Stomach (tissue), 8 donors: ENCODE measurements at regions not wholly inside any gene's neighbourhood (a gene's known extent, or its start where the extent isn't known, plus 50 kb on each side); places are given as distances from the start of the nearest gene placed in this dataset.

ENCODE experiments used
- DNase-seq, 2 donors: peaks; one replicate each; pipeline versions ENCODE4 v3.0.0 to v3.0.0-alpha.2; 2013 to 2019
- H3K27ac ChIP-seq, 5 donors: fragments of 200-600 bp in 4 of 5; sonication (generic) in 4 of 5; one replicate each; pipeline ENCODE4 v1.5.1; 2013 to 2019; ENCODE audit warnings: mild to moderate bottlenecking in 1 of 5, moderate library complexity in 1 of 5
- H3K27me3 ChIP-seq, 3 donors: fragments of 200-600 bp; sonication (generic); one replicate each; pipeline ENCODE4 v1.5.1; 2017 to 2019; ENCODE audit warnings: mixed run types in 1 of 3
- H3K36me3 ChIP-seq, 4 donors: fragments of 200-600 bp; sonication (generic); 1 replicate in 3 of 4; 2 replicates in 1 of 4; pipeline ENCODE4 v1.5.1; 2016 to 2019
- H3K4me1 ChIP-seq, 4 donors: fragments of 200-600 bp; sonication (generic); one replicate each; pipeline ENCODE4 v1.5.1; 2016 to 2019
- H3K4me3 ChIP-seq, 4 donors: fragments of 200-600 bp; sonication (generic) in 3 of 4; one replicate each; pipeline ENCODE4 v1.5.1; 2016 to 2019; ENCODE audit warnings: mild to moderate bottlenecking in 1 of 4
- H3K9me3 ChIP-seq, 4 donors: fragments of 200-600 bp; sonication (generic); one replicate each; pipeline ENCODE4 v1.5.1; 2016 to 2019
- CTCF ChIP-seq, 7 experiments: fragments of 450-650 bp in 4 of 7; fragments of 200-600 bp in 3 of 7; sonication (generic) in 3 of 7; IDR thresholded peaks; one replicate each; pipeline ENCODE4 v1.5.1; 2016 to 2019; ENCODE audit warnings: antibody characterized with exemption in 7 of 7, control low read depth in 2 of 7, mild to moderate bottlenecking in 1 of 7
- EP300 ChIP-seq: sonication (generic); formaldehyde crosslinking; IDR thresholded peaks from one replicate; pipeline ENCODE4 v1.6.1; 2017; ENCODE audit warnings: antibody characterized with exemption
- POLR2A ChIP-seq, 4 donors: fragments of 450-650 bp; IDR thresholded peaks; one replicate each; pipeline ENCODE4 v1.6.1; 2016; ENCODE audit warnings: antibody characterized with exemption in 4 of 4, control low read depth in 2 of 4, mild to moderate bottlenecking in 1 of 4, moderate library complexity in 1 of 4
- POLR2AphosphoS5 ChIP-seq, 3 donors: sonication (generic); formaldehyde crosslinking; IDR thresholded peaks; one replicate each; pipeline ENCODE4 v1.6.1; 2016; ENCODE audit warnings: antibody characterized with exemption in 3 of 3
- WGBS, 5 donors: extraction: QIAGEN DNeasy Blood & Tissue Kit in 3 of 5; methylation state at CpG; one replicate each; pipeline versions ENCODE4 v1.1.5 to v1.1.7; 2013 to 2018; 5-methylcytosine and 5-hydroxymethylcytosine counted together
- intact Hi-C: fragments of 100-400 bp; cut with DNase I; formaldehyde crosslinking; loops from one replicate; pipeline ENCODE4 v1.15.1; 2023; ENCODE audit warnings: low total_unique reads
- donor health status: healthy with polysubstance abuse.
- donor health status: Bipolar disorder and iron deficiency.
- donor health status: healthy.

DNA sequence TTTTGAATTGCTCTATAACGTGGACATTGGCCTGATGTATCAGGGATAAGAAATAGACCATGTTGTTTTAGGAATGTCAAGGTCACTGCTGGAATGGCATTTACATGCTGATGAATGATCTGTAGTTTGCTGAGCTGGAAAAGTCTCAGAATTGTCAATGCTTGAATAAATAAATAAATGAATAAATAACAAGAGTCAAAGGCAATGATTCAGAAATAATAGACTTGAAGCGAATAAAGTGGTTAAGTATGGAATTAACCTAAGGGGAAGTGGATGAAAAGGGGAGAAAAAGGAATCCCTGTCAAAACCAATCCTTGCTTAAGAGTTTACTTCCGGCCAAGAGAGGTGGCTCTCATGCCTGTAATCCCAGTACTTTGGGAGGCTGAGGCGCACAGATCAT is 1620.0 kb downstream of the SUCLG1 start:
- Histone ChIP-seq H3K4me3 (no peak overlapping the region), H3K4me1 (no peaks in the 10 kb centered on the region), H3K27ac (no peak overlapping the region), H3K27me3 (no peaks in the 10 kb centered on the region), H3K9me3 (no peaks in the 10 kb centered on the region), H3K36me3 (no peaks in the 10 kb centered on the region)
- DNase-seq: no peak
- intact Hi-C loops: no loop called here
- TF ChIP-seq POLR2AphosphoS5 (IDR thresholded peaks at IDR 0.05) (no peak), EP300 (no peak), CTCF (IDR thresholded peaks at IDR 0.05) (no peak), POLR2A (IDR thresholded peaks at IDR 0.05) (no peak)
- 83 to 88% (median 85%) methylated on average over 4 of the region's 4 CpGs for WGBS, 5 donors

DNA sequence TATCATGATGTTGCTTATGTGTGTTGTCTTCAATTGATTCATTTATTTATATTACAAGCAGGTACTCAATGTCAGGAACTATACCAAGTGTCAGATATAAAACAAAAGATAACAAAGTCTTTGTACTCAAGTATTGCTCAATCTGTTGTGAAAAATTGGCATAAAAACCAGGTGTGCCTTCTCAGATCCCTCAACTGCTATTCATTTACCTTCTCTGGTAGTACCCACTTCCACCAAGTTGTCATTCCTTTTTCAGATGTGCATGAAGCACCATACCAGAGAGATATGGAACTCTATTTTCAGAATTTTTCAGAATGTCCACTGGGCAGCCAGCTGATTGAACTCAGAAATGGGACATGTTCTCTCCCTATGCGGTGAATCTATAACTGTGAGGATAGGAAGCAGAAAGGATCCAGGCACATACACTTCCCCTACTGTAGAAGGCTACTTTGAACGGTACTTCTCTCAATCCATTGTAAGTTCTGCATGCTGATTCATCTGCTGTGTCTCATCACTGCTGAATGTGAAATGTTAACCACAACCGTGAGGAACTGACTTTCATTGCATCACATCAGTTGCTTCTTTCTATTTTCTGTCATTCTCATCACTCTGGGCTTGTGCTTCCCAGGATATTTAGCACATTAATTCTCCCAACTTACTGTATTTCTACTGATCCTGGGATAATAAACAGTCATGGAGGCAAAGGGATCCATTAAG is 1621.3 kb downstream of the SUCLG1 start:
- Histone ChIP-seq H3K27ac (no peak overlapping the region), H3K9me3 (no peaks in the 10 kb centered on the region), H3K4me3 (no peak overlapping the region), H3K4me1 (no peaks in the 10 kb centered on the region), H3K27me3 (no peaks in the 10 kb centered on the region), H3K36me3 (no peaks in the 10 kb centered on the region)
- intact Hi-C loops: no loop called here
- TF ChIP-seq POLR2AphosphoS5 (IDR thresholded peaks at IDR 0.05) (no peak), EP300 (no peak), POLR2A (IDR thresholded peaks at IDR 0.05) (no peak), CTCF (IDR thresholded peaks at IDR 0.05) (no peak)
- no peak for DNase-seq
- WGBS, 5 donors: 68 to 85% (median 82%) methylated on average over 3 of the region's 3 CpGs

DNA sequence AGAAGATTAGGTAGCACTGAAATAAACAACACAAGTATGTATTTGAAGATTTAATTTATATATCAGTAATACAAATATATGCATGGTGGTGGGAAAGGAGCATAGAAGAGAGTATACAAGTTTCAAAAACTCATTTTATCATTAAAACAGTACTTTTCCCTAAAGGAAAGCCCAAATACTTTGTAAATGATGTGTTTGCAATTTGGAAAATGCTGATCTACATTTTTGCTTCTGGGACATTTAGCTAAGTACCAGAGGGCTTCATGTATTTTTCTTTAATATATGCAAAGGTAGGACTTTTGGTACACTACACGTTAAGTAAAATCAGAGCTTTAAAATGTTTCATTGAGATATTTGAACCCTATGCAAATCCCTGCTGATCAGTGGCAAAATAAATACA is 1624.2 kb downstream of the SUCLG1 start:
- Histone ChIP-seq H3K27me3 (no peaks in the 10 kb centered on the region), H3K4me3 (no peak overlapping the region), H3K4me1 (no peaks in the 10 kb centered on the region), H3K27ac (no peak overlapping the region), H3K36me3 (no peaks in the 10 kb centered on the region), H3K9me3 (no peaks in the 10 kb centered on the region)
- TF ChIP-seq CTCF (IDR thresholded peaks at IDR 0.05) (no peak), POLR2A (IDR thresholded peaks at IDR 0.05) (no peak), EP300 (no peak), POLR2AphosphoS5 (IDR thresholded peaks at IDR 0.05) (no peak)
- intact Hi-C loops: no loop called here
- DNase-seq: no peak
- WGBS, 5 donors: 78 to 92% (median 89%) methylated on average over 1 of the region's 1 CpG

DNA sequence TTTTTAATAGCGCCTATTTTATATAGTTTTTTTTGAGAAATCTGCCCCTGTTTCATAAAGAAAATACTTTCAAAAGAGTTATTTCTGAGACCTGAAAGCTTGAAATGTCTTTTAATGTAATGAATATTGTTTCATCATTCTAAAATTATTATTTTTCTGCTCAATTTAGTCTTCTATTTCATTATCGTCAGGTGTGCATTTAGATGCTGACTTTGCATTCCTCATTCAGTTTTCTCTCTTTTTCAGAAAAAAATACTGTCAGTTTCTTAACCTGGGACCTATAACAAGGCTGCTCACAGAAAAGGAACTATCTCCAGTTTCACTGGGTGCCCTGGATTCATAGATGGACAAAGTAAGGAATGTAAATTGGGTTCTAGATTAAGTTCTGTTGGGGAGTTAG is 1631.7 kb downstream of the SUCLG1 start:
- Histone ChIP-seq H3K36me3 (no peaks in the 10 kb centered on the region), H3K27ac (no peak overlapping the region)

More for the DNA sequence above, 1631.7 kb downstream of the SUCLG1 start:
- Histone ChIP-seq H3K4me3 (no peak overlapping the region), H3K4me1 (no peaks in the 10 kb centered on the region), H3K9me3 (no peaks in the 10 kb centered on the region), H3K27me3 (no peaks in the 10 kb centered on the region)
- no peak for TF ChIP-seq POLR2AphosphoS5 (IDR thresholded peaks at IDR 0.05)
- no peak for TF ChIP-seq EP300
- no peak for TF ChIP-seq CTCF (IDR thresholded peaks at IDR 0.05)
- no peak for TF ChIP-seq POLR2A (IDR thresholded peaks at IDR 0.05)
- WGBS, 5 donors: 92 to 99% (median 95%) methylated on average over 2 of the region's 2 CpGs
- intact Hi-C loops: no loop called here
- no peak for DNase-seq
